ENCODE measurements at regions not wholly inside any gene's neighbourhood (a gene's known extent, or its start where the extent isn't known, plus 50 kb on each side); places are given as distances from the start of the nearest gene placed in this dataset.

GRCh38 chrX:91108761-91109160 lies 325.9 kb upstream of the PABPC5 start:
- no peak overlapping the region for H2BK12ac ChIP-seq (ENCODE audit: low read depth, low read length)
- no peak overlapping the region for H4K5ac ChIP-seq (ENCODE audit: insufficient read length, low read depth, low read length)
- H3K4me3 ChIP-seq (ENCODE audit: extremely low read depth in 1 of 4, insufficient read depth in 2 of 4, low read depth in 3 of 4, low read length in 4 of 4): no peak overlapping the region
- no peak overlapping the region for H4K8ac ChIP-seq (ENCODE audit: extremely low read depth, insufficient read depth, low read length)
- H2BK20ac ChIP-seq (ENCODE audit: low read length): no peak overlapping the region
- no peaks in the 10 kb centered on the region for H3K23me2 ChIP-seq (ENCODE audit: low read depth, low read length)
- ChIA-PET POLR2A (ENCODE audit: partially characterized antibody) (no interaction called here), CTCF (ENCODE audit: partially characterized antibody) (interaction anchor here (1.2 kb wide), 1 partner anchor 14 kb away, joined by 3 read pairs; no protein-coding TSS in a partner anchor)
- H4K91ac ChIP-seq (replicated peaks; ENCODE audit: insufficient read length, low read length): no peak overlapping the region
- H2BK120ac ChIP-seq (replicated peaks; ENCODE audit: low read depth, low read length): no peak overlapping the region
- 96% methylated on average over 2 of the region's 2 CpGs; no CpG with 5 or more reads in 1 of the 2 experiments for WGBS, 2 experiments (ENCODE audit: extremely low coverage in 1 of 2, insufficient coverage in 1 of 2, insufficient read length in 1 of 2, insufficient replicate concordance in 2 of 2, low coverage in 1 of 2, low lambda C conversion rate in 2 of 2, missing lambda C conversion rate in 1 of 2)
- no peak overlapping the region for H2AK5ac ChIP-seq (ENCODE audit: low read depth, low read length)
- H3K14ac ChIP-seq (ENCODE audit: insufficient read length): no peak overlapping the region
- no peak overlapping the region for H3K4me2 ChIP-seq (ENCODE audit: insufficient read depth in 1 of 2, low read depth in 2 of 2, low read length in 2 of 2)
- no peaks in the 10 kb centered on the region for H3K36me3 ChIP-seq (ENCODE audit: control insufficient read depth in 2 of 4, insufficient read depth in 4 of 4, low read length in 3 of 4)
- DNase-seq (ENCODE audit: low read depth in 1 of 2, low spot score in 2 of 2): no peak
- no peaks in the 10 kb centered on the region for H4K20me1 ChIP-seq (replicated peaks in 1 of 2; ENCODE audit: control insufficient read depth in 1 of 2, insufficient read depth in 2 of 2, low read length in 2 of 2)
- H3K9ac ChIP-seq (replicated peaks in 1 of 4; ENCODE audit: extremely low read depth in 1 of 4, low read depth in 3 of 4, low read length in 3 of 4): no peak overlapping the region
- no peak for FAIRE-seq
- no peaks in the 10 kb centered on the region for H3K4me1 ChIP-seq (replicated peaks in 1 of 4; ENCODE audit: control insufficient read depth in 3 of 4, insufficient read depth in 4 of 4, low read length in 3 of 4)
- no peaks in the 10 kb centered on the region for H3K9me3 ChIP-seq (ENCODE audit: insufficient read depth in 2 of 2, low read depth in 1 of 2, low read length in 1 of 2)
- H3K27ac ChIP-seq (ENCODE audit: low read depth, low read length): no peak overlapping the region
- H3K79me2 ChIP-seq (ENCODE audit: control insufficient read depth in 1 of 2, insufficient read depth in 2 of 2, low read length in 2 of 2): no peaks in the 10 kb centered on the region
- no peak overlapping the region for H3K4ac ChIP-seq (replicated peaks; ENCODE audit: insufficient read length, low read depth, low read length)
- no peak overlapping the region for H3K18ac ChIP-seq (ENCODE audit: extremely low read depth, low read length)
- H3K79me1 ChIP-seq (ENCODE audit: low read depth, low read length): no peaks in the 10 kb centered on the region
- H3K23ac ChIP-seq (ENCODE audit: insufficient read length): no peak overlapping the region
- no peak overlapping the region for H2BK5ac ChIP-seq (ENCODE audit: low read depth, low read length)
- no peak overlapping the region for H2BK15ac ChIP-seq (ENCODE audit: low read length)
- no peak overlapping the region for H3K56ac ChIP-seq (replicated peaks; ENCODE audit: insufficient read length, low read depth, low read length)
- no peak overlapping the region for H2AFZ ChIP-seq (ENCODE audit: low read length)
- no peaks in the 10 kb centered on the region for H3K27me3 ChIP-seq (replicated peaks in 1 of 4; ENCODE audit: control insufficient read depth in 3 of 4, extremely low read depth in 1 of 4, insufficient read depth in 3 of 4, low read length in 3 of 4)
- TF ChIP-seq HDAC6 (IDR thresholded peaks at IDR 0.05; ENCODE audit: low read depth, low read length): no peak
